Adrenal gland (tissue), 9 donors: ENCODE measurements at regions not wholly inside any gene's neighbourhood (a gene's known extent, or its start where the extent isn't known, plus 50 kb on each side); places are given as distances from the start of the nearest gene placed in this dataset.

Experiments used
- DNase-seq, 7 donors: peaks; one replicate each; pipeline ENCODE4 v3.0.0-alpha.2; 2019 to 2020
- H3K27ac ChIP-seq, 5 donors: fragments of 200-600 bp; sonication (generic) in 4 of 5; 1 replicate in 3 of 5; 2 replicates in 2 of 5; pipeline versions ENCODE4 v1.5.1 to v1.8.0; 2016 to 2020; ENCODE audit warnings: mild to moderate bottlenecking in 1 of 5
- H3K27me3 ChIP-seq: fragments of 200-600 bp; 2 replicates; pipeline ENCODE4 v1.8.0; 2021
- H3K36me3 ChIP-seq, 2 donors: fragments of 200-600 bp; replicated peaks in 1 of 2; 1 replicate in 1 of 2; 2 replicates in 1 of 2; pipeline versions ENCODE4 v1.5.1 to v1.8.0; 2018 to 2022
- H3K4me1 ChIP-seq, 2 donors: fragments of 200-600 bp; replicated peaks in 1 of 2; 1 replicate in 1 of 2; 2 replicates in 1 of 2; pipeline versions ENCODE4 v1.5.1 to v1.8.0; 2018 to 2021
- H3K4me3 ChIP-seq, 4 donors: fragments of 200-600 bp; sonication (generic) in 3 of 4; one replicate each; pipeline ENCODE4 v1.5.1; 2016 to 2018
- H3K9me3 ChIP-seq, 3 donors: fragments of 200-600 bp; sonication (generic) in 1 of 3; replicated peaks in 1 of 3; 1 replicate in 2 of 3; 2 replicates in 1 of 3; pipeline versions ENCODE4 v1.5.1 to v1.8.0; 2016 to 2021
- CTCF ChIP-seq, 6 experiments: fragments of 450-650 bp in 4 of 6; fragments of 200-600 bp in 2 of 6; sonication (generic) in 1 of 6; IDR thresholded peaks; 1 replicate in 5 of 6; 2 replicates in 1 of 6; pipeline versions ENCODE4 v1.5.1 to v1.8.0; 2016 to 2021; ENCODE audit warnings: antibody characterized with exemption in 6 of 6, mild to moderate bottlenecking in 2 of 6, moderate library complexity in 1 of 6
- POLR2A ChIP-seq, 2 donors: fragments of 450-650 bp; IDR thresholded peaks; one replicate each; pipeline ENCODE4 v1.6.1; 2017; ENCODE audit warnings: antibody characterized with exemption in 2 of 2, mild to moderate bottlenecking in 2 of 2, moderate library complexity in 1 of 2
- WGBS, 4 donors: extraction: QIAGEN DNeasy Blood & Tissue Kit in 2 of 4; methylation state at CpG; one replicate each; pipeline versions ENCODE4 v1.1.5 to v1.1.7; 2013 to 2017; 5-methylcytosine and 5-hydroxymethylcytosine counted together
- intact Hi-C, 2 donors: fragments of 100-400 bp; cut with DNase I; formaldehyde crosslinking; loops; one replicate each; pipeline versions ENCODE4 v1.14.1 to v1.15.0; 2022 to 2023
- donor health status: healthy with polysubstance abuse.
- donor health status: Bipolar disorder and iron deficiency.
- donor health status: DM: yes; HTN: yes; CAD: no.
- donor health status: DM: no; HTN: no; CAD: no.
- donor health status: DM: no; HTN: no; CAD: no.

GRCh38 chr1:189369612-189370011 is 1108.1 kb downstream of the BRINP3 start:
- H3K9me3 ChIP-seq: no peaks in the 10 kb centered on the region
- no peak overlapping the region for H3K4me3 ChIP-seq
- no peaks in the 10 kb centered on the region for H3K4me1 ChIP-seq
- H3K36me3 ChIP-seq: no peaks in the 10 kb centered on the region
- intact Hi-C loops: no loop called here
- no peak for TF ChIP-seq CTCF (IDR thresholded peaks at IDR 0.05)
- no peak for TF ChIP-seq POLR2A (IDR thresholded peaks at IDR 0.05)
- no peaks in the 10 kb centered on the region for H3K27me3 ChIP-seq
- no peak overlapping the region for H3K27ac ChIP-seq
- no peak for DNase-seq

GRCh38 chr1:189374816-189375215 is 1102.8 kb downstream of the BRINP3 start:
- DNase-seq: no peak
- Histone ChIP-seq H3K9me3 (no peaks in the 10 kb centered on the region), H3K4me1 (no peaks in the 10 kb centered on the region), H3K36me3 (no peaks in the 10 kb centered on the region), H3K27me3 (no peaks in the 10 kb centered on the region), H3K4me3 (no peak overlapping the region), H3K27ac (no peak overlapping the region)
- intact Hi-C loops: no loop called here
- TF ChIP-seq POLR2A (IDR thresholded peaks at IDR 0.05) (no peak), CTCF (IDR thresholded peaks at IDR 0.05) (no peak)
- WGBS, 4 donors: 53 to 62% (median 58%) methylated on average over 3 of the region's 3 CpGs

GRCh38 chr1:189405419-189405818 is 1072.2 kb downstream of the BRINP3 start:
- Histone ChIP-seq H3K36me3 (no peaks in the 10 kb centered on the region), H3K27me3 (no peaks in the 10 kb centered on the region), H3K9me3 (no peaks in the 10 kb centered on the region), H3K4me3 (no peak overlapping the region), H3K27ac (no peak overlapping the region), H3K4me1 (no peaks in the 10 kb centered on the region)
- TF ChIP-seq CTCF (IDR thresholded peaks at IDR 0.05) (no peak), POLR2A (IDR thresholded peaks at IDR 0.05) (no peak)
- intact Hi-C loops: no loop called here
- 23 to 81% (median 62%) methylated on average over 1 of the region's 1 CpG for WGBS, 4 donors
- no peak for DNase-seq

GRCh38 chr1:189409774-189410173 is 1067.9 kb downstream of the BRINP3 start:
- TF ChIP-seq CTCF (IDR thresholded peaks at IDR 0.05): no peak
- no peak for TF ChIP-seq POLR2A (IDR thresholded peaks at IDR 0.05)
- Histone ChIP-seq H3K4me1 (no peaks in the 10 kb centered on the region), H3K4me3 (no peak overlapping the region), H3K9me3 (no peaks in the 10 kb centered on the region), H3K27me3 (no peaks in the 10 kb centered on the region), H3K27ac (no peak overlapping the region), H3K36me3 (no peaks in the 10 kb centered on the region)
- WGBS, 4 donors: 20 to 27% (median 21%) methylated on average over 3 of the region's 3 CpGs
- no peak for DNase-seq
- intact Hi-C loops: no loop called here
